ENCODE measurements at regions not wholly inside any gene's neighbourhood (a gene's known extent, or its start where the extent isn't known, plus 50 kb on each side); places are given as distances from the start of the nearest gene placed in this dataset.

GRCh38 chr12:124233846-124234640 lies 60.9 kb upstream of the RFLNA start:
- TF ChIP-seq POLR2AphosphoS5 (IDR thresholded peaks at IDR 0.05; ENCODE audit: low read depth, low read length) = no peak
- TF ChIP-seq MAFK (IDR thresholded peaks at IDR 0.05; ENCODE audit: low read depth, low read length) = no peak
- TF ChIP-seq CTCF (IDR thresholded peaks at IDR 0.05; ENCODE audit: control extremely low read depth in 1 of 3, insufficient read depth in 1 of 3, low read depth in 1 of 3, low read length in 3 of 3) = no peak
- TF ChIP-seq JUN (IDR thresholded peaks at IDR 0.05; ENCODE audit: low read depth, low read length) = no peak
- no peak for TF ChIP-seq RFX5 (IDR thresholded peaks at IDR 0.05; ENCODE audit: borderline replicate concordance, low read depth, low read length)
- no peak for TF ChIP-seq TBP (IDR thresholded peaks at IDR 0.05; ENCODE audit: low read depth, low read length)
- no peak for TF ChIP-seq SUZ12 (IDR thresholded peaks at IDR 0.05; ENCODE audit: low read length)
- no peak for TF ChIP-seq POLR2A (IDR thresholded peaks at IDR 0.05; ENCODE audit: control extremely low read depth in 1 of 2, low read depth in 2 of 2, low read length in 2 of 2)
